ENCODE measurements at regions not wholly inside any gene's neighbourhood (a gene's known extent, or its start where the extent isn't known, plus 50 kb on each side); places are given as distances from the start of the nearest gene placed in this dataset.

DNA sequence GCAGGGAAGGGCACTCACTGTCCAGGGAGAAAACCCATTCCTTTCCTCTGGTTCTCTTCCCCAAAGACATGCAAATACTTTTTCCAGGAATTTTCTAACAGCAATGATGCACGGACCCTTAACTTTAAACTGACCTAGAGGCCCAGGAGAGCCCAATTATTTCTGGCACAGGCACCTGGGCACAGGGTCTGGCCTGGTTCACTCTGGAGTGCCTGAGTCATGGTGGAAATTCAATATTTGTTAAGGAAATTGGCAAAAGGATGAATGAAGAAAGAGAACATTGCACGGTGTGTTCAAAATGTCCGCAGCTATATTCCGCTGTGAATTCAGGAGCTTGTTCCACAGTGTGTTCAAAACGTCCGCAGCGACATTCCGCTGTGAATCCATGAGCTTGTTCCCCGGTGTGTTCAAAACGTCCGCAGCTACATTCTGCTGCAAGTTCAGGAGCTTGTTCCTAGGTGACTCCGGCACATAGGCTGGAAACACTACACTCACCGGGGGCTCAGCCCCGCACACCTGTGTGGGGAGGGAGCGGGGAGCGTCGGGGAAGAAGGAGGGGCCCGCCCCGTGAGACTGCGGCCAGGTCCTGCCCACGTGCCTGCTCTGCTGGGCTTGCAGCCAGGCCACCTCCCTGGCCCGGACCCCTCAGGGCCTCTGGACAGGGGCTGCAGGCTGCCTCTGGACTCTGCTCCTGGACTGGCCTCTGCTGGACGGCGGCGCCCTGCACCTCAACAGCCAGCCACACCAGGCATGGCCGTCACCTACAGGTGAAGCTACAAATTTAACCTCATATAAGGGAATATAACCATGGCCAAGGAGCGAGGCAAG, 72.0 kb upstream of the FAM20C start:
- TF ChIP-seq, protein P1, sequence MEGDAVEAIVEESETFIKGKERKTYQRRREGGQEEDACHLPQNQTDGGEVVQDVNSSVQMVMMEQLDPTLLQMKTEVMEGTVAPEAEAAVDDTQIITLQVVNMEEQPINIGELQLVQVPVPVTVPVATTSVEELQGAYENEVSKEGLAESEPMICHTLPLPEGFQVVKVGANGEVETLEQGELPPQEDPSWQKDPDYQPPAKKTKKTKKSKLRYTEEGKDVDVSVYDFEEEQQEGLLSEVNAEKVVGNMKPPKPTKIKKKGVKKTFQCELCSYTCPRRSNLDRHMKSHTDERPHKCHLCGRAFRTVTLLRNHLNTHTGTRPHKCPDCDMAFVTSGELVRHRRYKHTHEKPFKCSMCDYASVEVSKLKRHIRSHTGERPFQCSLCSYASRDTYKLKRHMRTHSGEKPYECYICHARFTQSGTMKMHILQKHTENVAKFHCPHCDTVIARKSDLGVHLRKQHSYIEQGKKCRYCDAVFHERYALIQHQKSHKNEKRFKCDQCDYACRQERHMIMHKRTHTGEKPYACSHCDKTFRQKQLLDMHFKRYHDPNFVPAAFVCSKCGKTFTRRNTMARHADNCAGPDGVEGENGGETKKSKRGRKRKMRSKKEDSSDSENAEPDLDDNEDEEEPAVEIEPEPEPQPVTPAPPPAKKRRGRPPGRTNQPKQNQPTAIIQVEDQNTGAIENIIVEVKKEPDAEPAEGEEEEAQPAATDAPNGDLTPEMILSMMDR (IDR thresholded peaks at IDR 0.05 in 4 of 5, conservative IDR thresholded peaks at IDR 0.05 in 1 of 5): no peak
- TF ChIP-seq POLR2A (IDR thresholded peaks at IDR 0.05): no peak

Measured in gastrocnemius medialis (tissue), 4 donors.